BLaER1 (cell line): ENCODE measurements at regions not wholly inside any gene's neighbourhood (a gene's known extent, or its start where the extent isn't known, plus 50 kb on each side); places are given as distances from the start of the nearest gene placed in this dataset.

Experiments
- H3K27ac ChIP-seq: shearing (Covaris generic); formaldehyde crosslinking; 2 replicates; pipeline ENCODE4 v1.8.1; 2022
- H3K27me3 ChIP-seq: shearing (Covaris generic); formaldehyde crosslinking; 2 replicates; pipeline ENCODE4 v1.8.1; 2022
- H3K36me3 ChIP-seq: shearing (Covaris generic); formaldehyde crosslinking; 2 replicates; pipeline ENCODE4 v1.8.1; 2022
- H3K4me1 ChIP-seq: shearing (Covaris generic); formaldehyde crosslinking; 2 replicates; pipeline ENCODE4 v1.8.1; 2022
- H3K4me2 ChIP-seq: shearing (Covaris generic); formaldehyde crosslinking; 2 replicates; pipeline ENCODE4 v1.8.1; 2022
- H3K4me3 ChIP-seq: shearing (Covaris generic); formaldehyde crosslinking; 2 replicates; pipeline ENCODE4 v1.8.1; 2022
- H3K9ac ChIP-seq: shearing (Covaris generic); formaldehyde crosslinking; 2 replicates; pipeline ENCODE4 v1.8.1; 2022
- H3K9me3 ChIP-seq: shearing (Covaris generic); formaldehyde crosslinking; 2 replicates; pipeline ENCODE4 v1.8.1; 2022
- H4K20me1 ChIP-seq: shearing (Covaris generic); formaldehyde crosslinking; 2 replicates; pipeline ENCODE4 v1.8.1; 2022
- Cebpa-rat ChIP-seq: shearing (Covaris generic); IDR thresholded peaks from 2 replicates; pipeline ENCODE4 v1.8.1; 2022

DNA sequence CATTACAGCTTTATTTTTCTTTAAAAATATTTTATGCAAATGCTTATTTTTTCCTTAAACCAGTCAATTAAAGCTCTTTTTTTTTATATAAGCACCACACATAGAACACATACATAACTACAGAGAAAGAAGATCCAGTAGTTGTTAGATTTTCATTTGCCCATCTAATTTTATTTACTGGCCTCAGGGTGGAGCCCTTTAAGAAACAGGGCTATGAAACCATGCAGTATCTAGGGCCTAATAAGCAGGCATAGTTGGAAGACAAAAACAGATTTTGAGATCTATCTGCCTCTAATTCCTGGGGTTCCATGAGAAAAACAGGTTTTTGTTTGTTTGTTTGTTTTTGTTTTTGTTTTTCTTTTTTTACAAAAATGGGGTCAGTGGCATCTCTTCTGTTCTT is 120.6 kb downstream of the BCHE start:
- Histone ChIP-seq H3K9me3 (peaks cover 13% of the 10 kb centered on the region), H3K9ac (no peak overlapping the region), H3K4me3 (no peak overlapping the region), H3K4me1 (peaks cover 7% of the 10 kb centered on the region; the same call in 1 of the 2 replicates), H3K27ac (no peak overlapping the region), H3K4me2 (no peak overlapping the region), H3K36me3 (no peaks in the 10 kb centered on the region), H3K27me3 (no peaks in the 10 kb centered on the region), H4K20me1 (no peaks in the 10 kb centered on the region)
- no peak for TF ChIP-seq Cebpa-rat

DNA sequence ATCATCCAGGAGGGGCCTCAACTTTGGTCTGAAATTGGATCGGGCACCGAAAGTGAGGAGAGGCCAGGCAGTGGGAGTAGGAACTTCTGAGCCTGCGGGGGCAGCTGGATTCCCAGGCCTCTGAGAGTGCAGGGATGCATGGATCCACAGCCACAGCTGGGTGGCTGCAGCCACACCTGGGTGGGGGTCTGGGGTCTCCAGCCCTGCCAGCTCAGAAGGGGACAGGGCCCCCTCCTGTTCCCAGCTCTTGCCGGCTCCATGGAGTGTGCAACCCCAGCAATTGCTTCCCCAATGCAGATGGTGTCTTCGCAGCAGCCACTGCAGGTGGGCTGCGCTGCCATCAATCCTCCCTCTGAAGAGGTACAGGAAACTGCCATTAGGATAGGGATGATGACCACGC is 123.7 kb downstream of the BCHE start:
- Histone ChIP-seq H3K27ac (no peak overlapping the region), H3K27me3 (no peaks in the 10 kb centered on the region), H3K9ac (no peak overlapping the region)

DNA sequence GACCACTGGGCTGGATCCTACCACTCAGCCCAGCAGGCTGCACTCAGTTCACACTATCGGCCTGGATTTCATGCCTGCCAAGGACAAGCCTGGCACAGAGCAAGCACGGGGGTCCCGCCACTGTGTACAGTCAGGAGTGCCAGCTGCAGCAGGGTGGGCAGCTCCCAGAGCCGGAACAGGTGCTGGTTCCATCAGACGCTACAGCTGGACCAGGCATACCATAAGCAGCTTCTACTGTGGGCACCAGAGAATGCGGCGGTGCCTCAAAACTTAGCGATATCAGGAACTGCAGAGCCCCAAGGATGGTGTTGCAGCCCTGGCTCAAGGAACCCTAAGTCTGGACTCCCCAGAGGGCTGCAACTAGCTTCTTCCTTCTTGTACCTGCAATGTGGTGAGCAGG is 124.8 kb downstream of the BCHE start:
- no peaks in the 10 kb centered on the region for H4K20me1 ChIP-seq
- H3K36me3 ChIP-seq = no peaks in the 10 kb centered on the region
- H3K9ac ChIP-seq = no peak overlapping the region
- H3K4me2 ChIP-seq = no peak overlapping the region
- TF ChIP-seq Cebpa-rat = no peak
- no peaks in the 10 kb centered on the region for H3K27me3 ChIP-seq
- no peaks in the 10 kb centered on the region for H3K9me3 ChIP-seq
- no peak overlapping the region for H3K27ac ChIP-seq
- H3K4me1 ChIP-seq = no peaks in the 10 kb centered on the region
- no peak overlapping the region for H3K4me3 ChIP-seq

More for the DNA sequence above, 123.7 kb downstream of the BCHE start:
- no peak for TF ChIP-seq Cebpa-rat
- no peak overlapping the region for H3K4me2 ChIP-seq
- no peaks in the 10 kb centered on the region for H3K9me3 ChIP-seq
- no peak overlapping the region for H3K4me3 ChIP-seq
- no peaks in the 10 kb centered on the region for H3K36me3 ChIP-seq
- H4K20me1 ChIP-seq = no peaks in the 10 kb centered on the region
- H3K4me1 ChIP-seq = peaks cover 7% of the 10 kb centered on the region; the same call in 1 of the 2 replicates

DNA sequence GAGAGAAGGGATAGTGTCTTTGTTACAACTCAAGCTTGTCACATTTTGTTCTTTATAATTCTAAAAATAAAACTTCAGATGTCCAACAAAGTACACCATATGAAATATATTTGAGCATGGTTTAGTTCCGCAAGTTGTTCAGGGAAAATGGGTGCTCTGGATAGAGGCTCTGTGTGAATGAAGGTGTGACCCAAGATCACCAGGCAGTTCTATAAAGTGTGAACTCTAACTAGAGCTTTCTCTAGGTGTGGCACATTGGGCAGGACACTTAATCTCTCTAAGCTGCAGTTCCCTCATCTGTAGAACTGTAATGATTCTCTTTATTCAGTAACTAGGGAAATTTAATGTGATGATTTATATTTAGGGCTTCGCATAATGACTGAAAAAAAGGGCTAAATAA is 139.3 kb downstream of the BCHE start:
- Histone ChIP-seq H3K9ac (no peak overlapping the region), H3K4me2 (no peak overlapping the region), H3K27me3 (no peaks in the 10 kb centered on the region), H3K36me3 (no peaks in the 10 kb centered on the region), H3K9me3 (peaks cover 1% of the 10 kb centered on the region), H3K27ac (no peak overlapping the region), H3K4me1 (no peaks in the 10 kb centered on the region), H3K4me3 (no peak overlapping the region), H4K20me1 (no peaks in the 10 kb centered on the region)
- TF ChIP-seq Cebpa-rat = no peak

DNA sequence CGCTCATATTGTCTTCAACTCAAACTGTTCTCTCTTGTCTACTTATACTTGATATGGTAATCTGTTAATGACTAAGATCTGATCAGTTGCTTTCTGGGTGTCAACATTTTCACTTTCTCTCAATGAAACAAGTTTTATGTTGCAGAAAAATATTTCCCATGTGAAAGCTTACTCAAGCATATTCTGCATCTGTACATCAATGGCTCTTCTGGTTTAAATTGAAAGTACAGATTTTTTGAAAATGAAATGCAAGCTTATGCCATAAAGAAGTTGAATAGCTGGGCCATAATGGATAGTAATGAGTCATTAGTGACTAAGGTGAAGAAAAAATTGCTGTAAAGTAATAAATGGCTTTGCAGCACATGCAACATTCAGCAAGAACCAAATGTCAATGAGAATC is 140.7 kb downstream of the BCHE start:
- Histone ChIP-seq H3K27ac (no peak overlapping the region), H3K4me1 (no peaks in the 10 kb centered on the region), H3K4me2 (no peak overlapping the region), H3K36me3 (no peaks in the 10 kb centered on the region), H3K9ac (no peak overlapping the region), H4K20me1 (no peaks in the 10 kb centered on the region), H3K4me3 (no peak overlapping the region), H3K9me3 (peaks cover 16% of the 10 kb centered on the region), H3K27me3 (no peaks in the 10 kb centered on the region)
- TF ChIP-seq Cebpa-rat = no peak

DNA sequence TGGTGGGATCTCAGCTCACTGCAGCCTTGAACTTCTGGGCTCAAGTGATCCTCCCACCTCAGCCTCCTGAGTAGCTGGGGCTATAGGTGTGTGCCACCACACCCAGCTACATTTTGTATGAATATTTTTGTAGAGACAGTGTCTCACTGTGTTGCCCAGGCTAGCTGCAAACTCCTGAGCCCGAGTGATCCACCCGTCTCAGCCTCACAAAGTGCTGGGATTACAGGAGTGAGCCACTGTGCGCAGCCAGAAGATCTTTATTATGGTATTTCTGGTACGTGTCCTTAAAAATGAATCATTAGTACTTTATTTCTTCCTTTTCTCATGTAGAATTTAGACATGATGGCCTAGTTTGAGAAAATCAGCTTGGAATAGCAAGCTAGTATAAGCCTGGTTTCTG is 153.3 kb downstream of the BCHE start:
- Histone ChIP-seq H3K4me3 (no peak overlapping the region), H3K27me3 (no peaks in the 10 kb centered on the region), H3K9me3 (no peaks in the 10 kb centered on the region), H3K9ac (no peak overlapping the region), H3K36me3 (no peaks in the 10 kb centered on the region), H3K27ac (no peak overlapping the region), H3K4me1 (no peaks in the 10 kb centered on the region), H4K20me1 (no peaks in the 10 kb centered on the region), H3K4me2 (no peak overlapping the region)
- no peak for TF ChIP-seq Cebpa-rat

DNA sequence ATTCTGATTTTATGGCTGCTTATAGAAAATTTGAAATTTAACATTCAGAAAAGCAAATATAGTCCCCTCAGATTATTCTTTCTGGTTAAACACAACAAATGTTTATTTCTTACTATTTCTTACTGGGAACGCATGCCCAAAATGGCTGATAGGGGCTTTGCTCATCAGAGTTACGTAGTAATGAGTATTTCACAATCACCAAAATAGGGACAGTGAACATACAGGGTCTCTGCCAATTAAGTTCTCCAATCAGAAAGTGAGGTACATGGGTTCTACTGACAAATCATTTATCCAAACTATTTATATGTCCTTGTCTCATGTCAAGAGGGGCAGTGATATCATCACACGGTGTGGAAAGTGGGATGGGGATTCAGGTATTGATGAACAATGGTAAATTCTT is 154.5 kb downstream of the BCHE start:
- no peak for TF ChIP-seq Cebpa-rat
- Histone ChIP-seq H3K4me3 (no peak overlapping the region), H3K4me2 (no peak overlapping the region), H3K9ac (no peak overlapping the region), H3K27ac (no peak overlapping the region), H3K27me3 (no peaks in the 10 kb centered on the region), H3K9me3 (no peaks in the 10 kb centered on the region), H3K4me1 (no peaks in the 10 kb centered on the region), H4K20me1 (no peaks in the 10 kb centered on the region), H3K36me3 (no peaks in the 10 kb centered on the region)

DNA sequence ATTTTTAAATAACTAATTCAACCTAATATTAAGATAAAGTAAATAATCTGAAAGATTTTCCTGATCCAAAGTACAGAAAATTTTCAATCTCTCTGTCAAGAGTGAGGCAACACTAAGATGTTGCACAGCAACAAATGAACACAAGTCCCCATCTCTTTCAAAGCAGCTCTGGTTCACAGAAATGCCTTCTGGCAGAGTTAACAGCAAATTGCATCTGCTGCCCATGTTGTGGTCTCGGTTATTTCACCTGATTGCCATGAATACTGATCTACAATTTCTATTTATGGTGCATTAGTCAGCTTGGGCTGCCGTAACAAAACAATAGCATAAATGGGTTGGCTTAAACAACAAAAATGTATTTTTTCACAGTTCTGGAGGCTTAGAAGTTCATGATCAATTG is 167.3 kb downstream of the BCHE start:
- no peaks in the 10 kb centered on the region for H4K20me1 ChIP-seq
- no peaks in the 10 kb centered on the region for H3K27me3 ChIP-seq
- H3K9me3 ChIP-seq = peaks cover 8% of the 10 kb centered on the region; the same call in 1 of the 2 replicates
- TF ChIP-seq Cebpa-rat = no peak
- no peak overlapping the region for H3K27ac ChIP-seq
- no peaks in the 10 kb centered on the region for H3K36me3 ChIP-seq
- H3K4me1 ChIP-seq = no peaks in the 10 kb centered on the region
- no peak overlapping the region for H3K4me3 ChIP-seq
- H3K9ac ChIP-seq = no peak overlapping the region
- H3K4me2 ChIP-seq = no peak overlapping the region

DNA sequence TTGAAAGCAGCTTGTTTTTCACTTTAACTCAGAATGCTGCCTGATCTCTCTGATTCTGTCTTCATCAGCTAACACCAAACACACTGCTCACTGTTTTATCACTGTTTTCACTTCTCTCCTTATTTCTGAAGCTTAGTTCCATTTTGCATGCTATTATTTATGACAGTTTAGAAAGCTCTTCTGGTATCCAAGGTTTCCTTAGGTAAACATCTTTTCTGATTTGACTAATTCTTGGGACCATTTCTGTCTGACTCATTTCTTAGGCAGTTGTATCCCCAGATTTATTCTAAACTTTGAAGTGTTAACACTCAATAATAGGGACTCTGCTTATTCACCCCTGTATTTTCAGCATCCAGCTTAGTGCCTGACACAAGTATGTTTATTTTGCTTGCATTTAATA is 167.7 kb downstream of the BCHE start:
- H3K36me3 ChIP-seq = no peaks in the 10 kb centered on the region
- no peaks in the 10 kb centered on the region for H3K4me1 ChIP-seq

DNA sequence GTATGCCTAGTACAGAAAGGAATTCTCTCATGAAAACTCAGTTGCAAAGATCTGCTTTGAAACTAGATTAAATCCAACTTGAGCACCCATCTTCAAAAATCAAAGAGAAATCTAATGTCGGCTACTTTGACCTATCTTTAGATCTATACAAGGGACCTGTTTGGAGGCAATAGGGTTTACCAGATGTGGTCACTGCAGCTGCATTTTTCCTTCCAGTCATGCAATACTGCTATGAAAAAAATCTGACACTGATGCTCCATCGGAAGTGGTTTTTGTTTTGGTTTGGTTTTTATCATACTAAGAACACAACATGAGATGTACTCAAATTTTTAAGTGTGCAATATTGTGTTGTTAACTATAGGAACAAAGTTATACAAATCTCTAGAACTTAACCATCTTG is 169.5 kb downstream of the BCHE start:
- Histone ChIP-seq H3K27me3 (no peaks in the 10 kb centered on the region), H3K4me1 (no peaks in the 10 kb centered on the region), H3K27ac (no peak overlapping the region), H3K9ac (no peak overlapping the region), H4K20me1 (no peaks in the 10 kb centered on the region), H3K4me2 (no peak overlapping the region), H3K36me3 (no peaks in the 10 kb centered on the region), H3K4me3 (no peak overlapping the region), H3K9me3 (no peaks in the 10 kb centered on the region)
- TF ChIP-seq Cebpa-rat = no peak

More for the DNA sequence above, 167.7 kb downstream of the BCHE start:
- TF ChIP-seq Cebpa-rat = no peak
- Histone ChIP-seq H4K20me1 (no peaks in the 10 kb centered on the region), H3K4me2 (no peak overlapping the region), H3K9me3 (0 out of 2 replicates have a peak, but pooled peaks cover 3% of the 10 kb centered on the region), H3K27ac (no peak overlapping the region), H3K9ac (no peak overlapping the region), H3K27me3 (no peaks in the 10 kb centered on the region), H3K4me3 (no peak overlapping the region)

DNA sequence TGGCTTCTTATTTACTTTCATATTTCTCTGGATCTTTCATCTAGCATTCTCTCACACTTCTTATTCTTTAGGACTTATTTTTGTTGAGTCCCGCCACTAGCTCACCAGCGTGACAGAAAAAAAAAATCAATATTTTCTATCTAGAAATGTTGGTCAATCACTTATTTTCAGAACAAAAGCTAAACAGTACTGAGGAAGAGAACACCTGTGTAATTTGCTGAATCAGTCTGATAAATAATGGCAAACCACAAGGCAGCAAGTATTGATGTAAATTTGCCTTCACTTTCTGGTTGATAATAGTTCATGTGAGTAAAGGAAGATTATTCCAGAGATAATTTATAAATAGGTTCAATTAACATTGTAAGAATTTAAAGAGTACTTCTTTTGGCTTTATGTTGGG is 179.2 kb downstream of the BCHE start:
- Histone ChIP-seq H3K4me2 (no peak overlapping the region), H4K20me1 (no peaks in the 10 kb centered on the region), H3K9me3 (no peaks in the 10 kb centered on the region), H3K36me3 (no peaks in the 10 kb centered on the region), H3K9ac (no peak overlapping the region), H3K4me3 (no peak overlapping the region), H3K27ac (no peak overlapping the region), H3K27me3 (no peaks in the 10 kb centered on the region), H3K4me1 (no peaks in the 10 kb centered on the region)
- no peak for TF ChIP-seq Cebpa-rat
